T-helper 22 cell (primary cell): ENCODE measurements at regions not wholly inside any gene's neighbourhood (a gene's known extent, or its start where the extent isn't known, plus 50 kb on each side); places are given as distances from the start of the nearest gene placed in this dataset.

ENCODE experiments used
- DNase-seq: peaks from one replicate; pipeline ENCODE4 v3.0.0-alpha.2; 2020; ENCODE audit warnings: low read depth

DNA sequence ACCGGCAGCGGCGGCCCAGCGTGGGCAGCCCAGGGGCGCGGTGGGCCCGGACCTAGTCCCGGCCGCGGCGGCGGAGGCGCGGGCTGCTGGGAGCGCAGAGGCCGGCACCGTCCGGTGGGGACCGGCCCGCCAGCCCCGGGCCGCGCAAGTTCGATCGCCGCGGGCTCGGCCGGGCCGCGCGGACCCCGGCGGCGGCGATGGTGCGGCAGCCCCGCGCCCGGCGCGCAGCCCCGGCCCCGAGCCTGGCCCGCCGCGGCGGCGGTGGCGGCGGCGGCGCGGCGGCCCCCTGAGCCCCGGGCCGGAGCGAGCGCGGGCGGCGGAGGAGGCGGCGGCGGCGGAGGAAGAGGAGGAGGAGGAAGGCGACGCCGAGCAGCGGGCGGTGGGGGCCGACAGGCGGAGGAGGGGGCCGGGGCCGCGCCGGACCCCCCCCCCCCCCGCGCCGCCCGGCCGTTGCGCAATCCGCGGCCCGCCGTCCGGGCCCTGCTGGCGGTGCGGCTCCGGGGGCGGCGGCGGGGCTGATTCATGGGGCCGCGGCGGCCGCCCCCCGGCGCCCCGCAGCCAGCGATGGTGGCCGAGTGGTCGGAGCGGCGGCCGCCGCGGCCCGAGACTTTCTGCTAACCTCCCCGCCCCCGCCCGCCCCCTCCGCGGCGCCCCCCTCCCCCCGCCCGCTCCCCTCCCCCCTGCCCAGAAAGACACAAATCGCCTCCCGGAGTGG is 1251.9 kb downstream of the BRD1 start:
- DNase-seq, result no peak

DNA sequence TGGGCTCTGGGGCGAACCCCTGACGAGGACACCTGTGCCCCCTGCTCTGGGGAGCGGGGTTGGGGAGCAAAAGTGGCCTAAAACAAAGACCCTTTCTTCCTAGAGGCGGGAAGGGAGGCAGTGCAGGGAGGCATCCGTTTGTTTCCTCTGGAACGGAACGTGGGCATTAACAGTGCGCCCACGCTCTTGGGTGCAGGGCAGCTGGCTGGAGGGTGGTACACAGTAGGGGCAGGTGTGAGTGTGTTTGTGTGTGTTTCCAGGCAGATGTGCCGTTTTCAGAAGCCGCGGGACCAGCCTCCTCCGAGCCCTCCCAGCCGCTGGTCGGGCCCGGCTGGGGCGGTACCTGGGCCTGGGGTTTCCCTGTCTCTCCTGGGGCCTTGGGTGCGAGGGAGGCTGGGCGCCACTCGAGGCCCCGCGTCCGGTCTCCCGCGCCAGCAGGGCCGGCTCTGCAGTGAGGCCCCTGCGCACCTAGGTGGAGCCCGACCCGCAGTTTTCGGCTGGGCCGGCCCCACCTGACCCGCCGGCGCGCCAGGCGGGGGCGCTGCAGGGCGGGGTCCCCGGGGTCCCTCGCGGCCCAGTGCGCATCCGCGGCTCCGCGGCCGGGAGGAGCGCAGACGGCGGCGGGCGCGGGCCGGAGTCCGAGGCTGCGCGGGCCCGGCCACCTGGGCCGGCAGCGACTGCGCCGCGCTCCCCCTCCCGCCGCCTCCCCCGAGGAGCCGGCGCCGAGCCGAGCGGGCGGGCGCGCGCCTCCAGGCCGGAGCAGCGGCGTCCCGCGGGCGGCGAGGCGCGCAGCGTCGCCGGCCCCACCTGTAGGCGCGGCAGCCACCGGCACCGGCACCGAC is 1252.7 kb downstream of the BRD1 start:
- DNase-seq, result no peak

DNA sequence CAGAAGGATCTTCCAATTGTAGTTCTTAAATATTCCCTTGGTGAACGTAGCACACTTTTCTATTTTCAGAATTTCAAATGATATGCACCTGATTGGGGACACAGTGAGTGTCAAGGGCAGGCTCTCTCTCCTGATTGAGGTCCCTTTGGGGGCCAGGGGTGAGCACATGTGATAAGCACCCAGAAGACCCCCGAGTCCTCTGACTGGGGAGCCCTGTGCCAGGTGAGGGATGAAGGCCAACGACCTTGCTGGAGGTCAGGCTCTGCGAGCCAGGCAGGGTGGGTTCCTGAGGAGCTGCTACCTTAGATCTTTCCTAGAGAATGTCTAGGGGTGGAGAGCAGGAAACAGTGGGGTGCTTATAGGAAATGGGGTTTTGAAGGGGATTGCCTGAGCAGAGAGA is 1253.9 kb downstream of the BRD1 start:
- no peak for DNase-seq

DNA sequence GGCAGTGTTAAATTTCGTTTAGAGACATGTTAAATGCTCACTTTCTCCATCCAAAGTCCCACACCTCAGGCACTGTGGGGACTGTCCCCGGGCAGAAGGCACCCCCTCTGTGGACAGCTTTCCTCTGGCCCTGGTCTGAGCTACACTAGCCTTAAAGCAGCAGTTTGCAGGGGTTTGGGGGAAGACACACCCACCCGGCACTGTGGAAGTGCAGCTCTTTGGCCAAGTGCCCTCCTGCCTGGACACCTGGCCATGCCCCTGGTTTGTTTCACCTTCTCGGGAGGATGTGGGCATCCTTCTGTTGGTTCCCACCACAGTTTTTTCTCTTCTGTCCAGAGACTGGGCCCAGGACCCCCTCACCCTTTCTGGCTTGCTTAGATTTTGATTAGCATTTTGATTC is 1254.7 kb downstream of the BRD1 start:
- DNase-seq, result no peak

DNA sequence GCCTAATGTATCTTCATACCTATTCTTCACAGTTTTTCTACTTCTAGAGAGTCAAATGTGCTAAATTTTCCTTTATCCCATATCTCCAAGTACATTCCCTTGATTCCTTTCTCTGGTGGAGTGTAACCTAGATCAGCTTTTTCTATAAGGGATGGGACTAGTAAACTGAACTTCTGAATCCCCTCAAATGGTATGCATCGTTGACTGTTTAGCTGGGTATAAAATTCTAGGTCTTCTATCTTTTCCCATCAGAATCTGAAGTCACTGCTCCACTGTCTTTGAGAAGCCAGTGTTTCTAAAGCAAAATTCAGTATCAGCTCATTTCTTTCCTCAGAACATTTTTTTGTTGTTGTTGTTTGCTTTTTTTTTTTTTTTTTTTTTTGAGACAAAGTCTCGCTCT is 1256.8 kb downstream of the BRD1 start:
- no peak for DNase-seq

DNA sequence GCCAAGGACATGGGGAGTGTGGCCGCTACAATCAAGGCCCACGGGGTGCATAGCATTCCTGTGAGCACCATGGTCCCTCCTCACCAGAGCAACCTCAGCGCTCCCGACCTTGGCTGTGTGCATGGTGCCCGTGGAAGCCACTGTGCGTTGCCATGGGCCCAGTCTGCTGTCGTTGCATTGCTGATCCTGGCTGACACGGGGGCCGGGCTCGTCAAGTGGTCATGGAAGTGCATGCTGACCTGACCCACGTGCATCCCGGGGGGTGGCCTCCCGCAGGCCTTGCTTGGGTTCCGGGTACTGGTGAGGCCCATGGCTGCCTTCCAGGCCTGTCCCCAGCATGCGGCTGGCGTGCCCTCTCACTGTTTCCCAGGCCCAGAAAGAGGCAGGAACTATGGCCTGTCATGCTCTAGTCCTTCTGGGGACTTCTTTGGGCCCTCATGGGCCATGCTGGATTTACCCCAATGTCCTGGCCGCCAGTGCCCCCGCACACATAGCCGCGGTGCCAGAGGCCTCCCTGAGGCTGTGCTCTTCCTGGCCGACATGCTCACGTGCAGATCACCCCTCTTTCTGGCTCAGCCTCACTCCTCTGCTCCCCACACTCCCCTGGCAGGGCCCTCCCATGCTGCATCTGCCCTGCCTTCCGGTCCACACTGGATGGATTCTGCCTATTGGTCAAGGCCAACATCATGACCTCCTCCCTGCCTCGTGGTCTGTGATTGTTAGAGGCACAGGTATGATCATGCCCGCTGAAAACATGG is 1258.0 kb downstream of the BRD1 start:
- DNase-seq, result no peak

DNA sequence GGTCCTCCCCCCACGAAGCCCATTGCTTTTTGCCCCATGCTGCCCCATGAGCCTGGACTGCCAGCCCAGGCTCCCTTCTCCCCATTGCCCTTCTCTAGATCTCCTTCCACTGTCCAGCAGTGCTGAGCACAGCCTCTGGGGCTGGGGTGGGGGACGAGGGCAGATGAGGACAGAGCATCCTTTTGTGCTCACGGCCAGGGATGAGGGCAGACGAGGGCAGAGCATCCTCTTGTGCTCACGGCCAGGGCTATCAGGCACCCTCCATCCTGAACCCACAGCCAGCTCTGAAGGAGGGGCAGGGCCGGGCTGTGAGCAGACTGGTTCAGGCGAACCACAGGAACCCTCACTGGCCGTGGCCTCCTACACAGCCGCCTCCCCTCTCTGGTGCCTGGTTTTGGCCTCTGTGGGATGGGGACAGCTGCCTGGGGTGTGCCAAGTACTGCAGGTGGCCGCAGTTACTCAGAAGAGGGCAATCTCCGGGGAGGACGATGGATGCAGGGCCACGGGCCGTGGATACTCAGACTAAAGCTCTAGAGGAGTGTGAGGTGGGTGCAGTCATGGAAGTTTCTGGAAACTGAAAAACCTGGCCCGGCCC is 1258.8 kb downstream of the BRD1 start:
- DNase-seq, result no peak

DNA sequence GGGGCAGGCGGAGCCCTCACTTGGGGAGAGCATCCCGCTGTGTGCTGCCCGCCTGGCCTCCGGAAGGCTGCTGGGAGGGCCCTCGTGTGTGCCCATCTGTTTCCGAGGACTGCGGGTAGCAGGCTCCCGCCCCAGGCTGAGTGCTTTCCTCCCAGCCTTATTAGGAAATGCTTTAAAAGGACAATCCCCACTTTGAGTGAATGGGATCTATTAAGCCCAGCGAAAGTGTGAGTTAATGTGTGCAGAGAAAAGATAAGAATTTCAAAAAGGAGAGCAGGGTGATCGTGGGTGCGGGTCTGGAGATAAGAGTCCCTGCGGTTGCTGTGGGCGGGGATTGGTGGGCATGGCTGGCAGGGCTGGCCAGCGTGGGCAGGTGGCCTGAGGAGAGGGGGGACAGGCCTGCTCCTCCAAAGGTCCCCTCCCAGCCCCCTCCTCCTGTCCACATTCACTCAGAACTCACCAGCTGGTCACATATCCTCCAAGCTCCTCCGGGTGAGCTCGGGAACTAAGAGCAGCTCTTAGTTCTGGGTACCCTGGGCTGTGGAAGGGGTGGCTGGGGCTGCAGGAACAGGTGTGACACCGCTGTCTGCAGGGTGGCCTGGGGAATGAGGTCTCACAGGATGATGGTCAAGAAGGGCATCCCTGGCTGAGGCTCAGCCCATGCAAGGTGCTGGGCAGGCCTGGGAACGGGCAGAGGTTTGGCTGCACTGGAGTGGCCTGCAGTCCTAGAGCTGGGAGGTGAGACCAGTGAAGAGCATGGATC is 1260.3 kb downstream of the BRD1 start:
- DNase-seq, result no peak

DNA sequence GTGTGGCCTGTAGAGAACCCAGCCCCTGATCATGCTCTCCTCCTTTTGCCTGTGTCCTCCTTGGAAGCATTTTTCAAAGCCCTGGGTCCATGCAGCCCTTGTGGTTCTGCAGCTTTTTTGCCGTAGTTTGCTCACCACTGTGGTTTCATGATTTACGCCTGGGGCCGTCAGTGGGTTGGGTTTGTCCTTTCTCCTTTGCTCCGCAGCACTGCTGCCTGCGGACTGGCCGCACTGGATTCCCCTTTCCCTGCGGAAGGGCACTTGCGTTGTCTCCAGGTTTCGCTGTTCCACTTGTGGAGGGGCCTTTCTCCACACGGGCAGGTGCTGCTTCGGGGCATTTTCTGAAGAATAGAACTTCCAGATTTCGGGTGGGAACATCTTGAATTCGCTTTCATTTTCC is 1260.9 kb downstream of the BRD1 start:
- no peak for DNase-seq

DNA sequence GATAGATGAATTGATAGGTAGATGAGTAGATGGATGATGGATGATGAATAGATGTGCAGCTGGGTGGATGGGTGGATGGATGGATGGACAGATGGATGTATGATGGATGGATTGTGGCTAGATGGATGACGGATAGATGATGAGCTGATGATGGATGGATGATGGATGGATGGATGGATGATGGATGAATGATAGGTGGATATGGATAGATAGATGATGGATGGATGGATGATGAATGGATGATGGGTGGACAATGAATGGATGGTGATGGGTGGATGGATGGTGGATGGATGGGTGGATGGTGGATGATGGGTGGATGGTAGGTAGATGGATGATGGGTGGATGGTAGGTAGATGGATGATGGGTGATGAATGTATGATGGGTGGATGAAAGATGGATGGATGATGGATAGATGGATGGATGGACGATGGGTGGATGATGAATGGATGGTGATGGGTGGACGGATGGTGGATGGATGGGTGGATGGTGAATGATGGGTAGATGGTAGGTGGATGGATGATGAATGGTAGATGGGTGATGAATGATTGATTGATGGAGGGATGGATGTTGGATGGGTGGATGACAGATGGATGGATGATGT is 1261.7 kb downstream of the BRD1 start:
- no peak for DNase-seq

DNA sequence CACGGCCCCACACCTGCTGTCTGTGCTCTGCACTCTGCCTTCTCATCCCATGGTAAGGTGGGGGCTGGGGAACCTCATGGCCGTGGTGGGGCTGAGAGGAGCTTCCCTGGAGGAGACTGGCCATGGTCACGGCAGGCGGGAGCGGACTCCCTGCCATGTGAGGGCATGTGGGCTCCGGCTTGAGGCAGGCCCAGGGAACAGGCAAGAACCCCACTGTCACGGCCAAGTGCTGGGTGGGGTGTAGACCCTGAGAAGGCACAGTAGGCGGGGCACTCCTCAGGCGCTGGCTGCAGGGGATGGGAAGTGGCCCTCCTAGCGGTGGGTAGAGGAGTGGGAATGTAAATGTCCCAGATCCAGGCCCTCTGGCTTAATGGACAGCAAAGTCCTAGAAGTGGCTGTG is 1262.7 kb downstream of the BRD1 start:
- DNase-seq, result no peak

DNA sequence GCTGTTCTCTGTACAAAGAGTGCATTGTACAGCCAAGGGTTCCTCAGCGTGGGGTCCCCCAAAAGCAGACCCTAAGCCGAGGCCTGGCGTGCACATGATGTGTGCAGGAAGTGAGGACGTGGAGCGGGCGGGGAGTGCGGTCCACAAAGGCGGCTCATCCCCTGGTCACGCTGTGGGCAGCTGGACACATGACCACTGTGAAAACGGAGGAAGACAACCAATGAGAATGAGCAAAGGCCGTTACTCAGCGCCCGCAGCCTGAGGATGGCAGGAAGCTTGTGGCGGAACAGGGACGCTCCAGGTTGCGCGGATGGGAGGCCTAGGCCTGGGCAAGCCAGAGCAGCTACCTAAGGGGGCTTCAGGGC is 1263.7 kb downstream of the BRD1 start:
- DNase-seq, result no peak

DNA sequence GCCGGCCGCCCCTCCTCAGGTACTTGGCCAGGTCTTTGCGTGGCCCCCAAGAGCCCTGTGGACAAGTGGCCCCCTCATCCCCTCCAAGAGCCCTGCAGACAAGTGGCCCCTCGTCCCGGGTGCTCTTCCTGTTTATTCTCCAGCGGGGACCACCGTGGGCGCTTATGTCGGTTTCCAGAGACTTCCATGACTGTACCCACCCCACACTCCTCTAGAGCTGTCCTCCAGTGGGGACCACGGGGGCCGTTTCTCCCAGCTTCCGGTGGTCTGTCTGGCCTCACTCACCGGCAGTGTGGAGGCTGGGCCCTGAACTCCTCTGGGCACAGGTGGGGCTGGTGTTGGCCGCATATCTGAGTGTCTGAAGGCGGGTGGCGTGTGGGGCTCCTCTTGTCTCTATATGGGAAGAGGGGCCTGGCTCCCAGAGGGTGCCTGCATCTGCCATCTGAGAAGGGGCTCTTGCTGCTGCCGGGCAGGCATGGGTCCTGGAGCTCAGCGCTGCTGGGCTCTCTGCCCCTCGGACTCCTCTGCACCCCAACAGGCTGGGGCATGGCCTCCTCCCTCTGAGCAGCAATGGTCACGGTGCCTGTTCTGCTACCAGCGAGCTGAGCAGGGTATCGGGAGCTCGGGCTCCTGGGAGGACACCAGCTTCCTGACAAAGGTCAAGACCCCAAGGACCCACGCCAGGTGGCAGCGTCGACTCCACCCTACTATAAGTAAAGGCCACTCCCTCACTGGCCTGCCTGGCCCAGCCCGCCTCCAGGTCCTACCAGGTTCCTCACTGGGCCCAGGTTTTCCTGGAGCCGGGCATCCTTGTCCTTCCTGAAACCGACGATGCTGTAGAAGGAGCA is 1264.3 kb downstream of the BRD1 start:
- no peak for DNase-seq

DNA sequence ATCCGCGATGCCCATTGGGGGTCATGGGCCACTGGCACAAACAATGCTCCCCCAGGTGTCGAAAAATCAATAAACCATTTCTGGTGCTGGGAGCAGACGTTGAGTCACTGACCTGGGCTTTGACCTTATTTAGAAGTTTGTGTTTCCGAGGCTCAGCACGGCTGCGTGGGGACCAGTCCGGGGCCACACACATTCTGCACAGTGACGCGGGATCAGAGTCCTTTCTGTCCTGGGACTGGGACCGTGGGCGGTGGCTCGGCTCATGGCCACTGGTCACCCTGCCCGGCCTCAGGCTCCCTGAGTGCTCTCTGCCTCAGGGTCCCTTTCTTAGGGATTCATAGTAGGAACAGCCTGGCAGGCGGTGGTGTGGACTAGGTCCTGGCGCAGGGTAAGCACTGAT is 1266.0 kb downstream of the BRD1 start:
- DNase-seq, result no peak

DNA sequence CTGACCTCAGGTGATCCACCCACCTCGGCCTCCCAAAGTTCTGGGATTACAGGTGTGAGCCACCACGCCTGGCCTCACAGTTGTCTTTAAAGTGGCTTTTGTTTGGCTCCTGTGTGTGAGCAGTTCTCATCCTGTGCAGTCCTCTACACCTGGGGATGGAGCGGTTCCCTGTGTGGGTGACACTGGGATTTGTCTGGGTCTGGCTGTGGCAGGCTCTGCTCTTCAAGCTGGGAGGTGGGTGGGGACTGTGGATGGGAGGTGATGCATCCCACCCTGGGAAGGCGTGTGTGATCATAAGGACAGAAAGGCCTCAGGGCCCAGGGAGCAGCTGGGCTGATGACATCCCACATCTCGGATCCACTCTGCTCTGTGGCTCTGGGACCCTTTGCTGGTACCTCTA is 1266.8 kb downstream of the BRD1 start:
- DNase-seq, result no peak

DNA sequence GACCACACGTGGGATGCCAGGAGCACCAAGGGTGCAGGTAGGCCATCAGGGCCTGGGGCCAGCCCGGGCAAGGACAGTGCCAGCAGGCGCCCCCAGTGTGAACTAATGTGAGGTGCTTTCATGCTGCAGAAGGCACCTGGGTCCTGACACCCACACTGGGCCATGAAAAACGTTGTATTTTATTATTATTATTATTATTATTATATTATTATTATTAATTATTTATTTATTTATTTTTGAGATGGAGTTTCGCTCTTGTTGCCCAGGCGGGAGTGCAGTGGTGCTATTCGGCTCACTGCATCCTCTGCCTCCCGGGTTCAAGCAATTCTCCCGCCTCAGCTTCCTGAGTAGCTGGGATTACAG is 1267.3 kb downstream of the BRD1 start:
- DNase-seq, result no peak

DNA sequence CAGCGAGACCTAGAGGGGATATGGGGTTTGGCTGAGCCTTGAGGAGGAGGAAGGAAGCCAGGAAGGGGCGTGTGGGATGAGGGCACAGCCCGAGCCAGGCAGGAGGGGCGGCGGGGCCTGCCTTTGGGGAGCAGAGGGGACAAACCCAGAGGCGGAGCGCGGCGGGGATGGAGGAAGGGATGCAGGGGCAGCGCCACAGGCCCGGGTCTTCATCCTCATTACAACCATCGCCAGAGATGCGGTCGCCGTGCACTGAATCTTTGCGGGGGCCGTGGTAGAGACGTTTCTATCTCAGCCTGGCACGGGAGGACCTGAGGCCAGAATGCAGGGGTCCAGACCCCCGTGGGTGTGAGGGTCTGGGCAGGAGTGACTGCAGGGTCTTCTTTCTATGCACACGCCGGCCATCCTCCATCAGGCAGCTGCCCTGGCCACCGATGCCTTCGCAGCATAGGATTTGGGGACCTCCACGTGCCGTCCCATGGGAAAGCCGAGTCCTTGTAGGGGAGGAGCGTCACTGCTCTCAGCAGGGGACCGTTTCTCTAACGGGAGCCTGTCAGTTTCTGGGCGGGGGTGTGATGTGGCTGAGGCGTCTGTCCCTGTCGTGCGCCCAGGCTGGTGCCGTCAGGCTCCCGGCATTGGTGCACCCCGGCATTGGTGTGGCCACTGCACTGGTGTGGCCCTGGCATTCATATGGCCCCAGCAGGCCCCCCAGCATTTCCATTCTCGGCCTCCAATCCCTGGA is 1267.9 kb downstream of the BRD1 start:
- DNase-seq, result no peak

DNA sequence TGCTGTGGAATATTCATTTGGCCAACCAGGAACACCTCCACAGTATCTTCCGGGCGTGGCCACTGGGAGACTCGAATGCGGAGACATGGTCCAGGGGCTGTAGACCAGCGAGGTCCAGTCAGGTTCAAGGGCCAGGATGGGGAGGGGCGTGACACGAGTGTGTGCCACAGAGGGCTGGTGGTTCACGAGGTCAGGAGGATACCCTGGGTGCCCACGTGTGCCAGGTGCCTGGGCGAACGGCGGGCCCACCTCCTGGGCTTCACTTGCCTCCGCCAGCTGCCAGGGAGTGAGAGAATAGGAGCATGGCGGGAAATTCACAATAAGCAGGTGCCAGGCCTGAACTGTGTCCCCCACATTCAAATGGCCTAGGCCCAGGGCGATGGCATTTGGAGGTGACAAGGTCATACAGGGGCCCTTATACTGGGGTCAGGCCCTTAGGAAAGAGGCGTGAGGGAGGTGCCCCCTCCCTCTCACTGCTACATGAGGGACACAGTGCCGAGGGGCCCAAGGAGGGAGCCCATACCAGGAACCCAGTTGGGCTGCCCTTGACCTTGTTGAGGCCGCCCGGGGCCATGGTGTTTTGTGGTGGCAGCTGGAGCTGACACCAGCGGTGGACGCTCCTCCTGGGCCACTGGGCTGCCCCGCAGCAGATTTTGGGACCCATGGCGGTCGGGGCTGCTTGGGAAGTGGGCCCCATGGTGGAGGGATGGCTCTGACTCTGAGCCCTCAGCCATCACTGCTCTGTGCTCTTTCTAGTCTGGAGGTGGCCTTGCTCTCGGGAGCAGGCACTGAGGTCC is 1268.9 kb downstream of the BRD1 start:
- DNase-seq, result no peak

DNA sequence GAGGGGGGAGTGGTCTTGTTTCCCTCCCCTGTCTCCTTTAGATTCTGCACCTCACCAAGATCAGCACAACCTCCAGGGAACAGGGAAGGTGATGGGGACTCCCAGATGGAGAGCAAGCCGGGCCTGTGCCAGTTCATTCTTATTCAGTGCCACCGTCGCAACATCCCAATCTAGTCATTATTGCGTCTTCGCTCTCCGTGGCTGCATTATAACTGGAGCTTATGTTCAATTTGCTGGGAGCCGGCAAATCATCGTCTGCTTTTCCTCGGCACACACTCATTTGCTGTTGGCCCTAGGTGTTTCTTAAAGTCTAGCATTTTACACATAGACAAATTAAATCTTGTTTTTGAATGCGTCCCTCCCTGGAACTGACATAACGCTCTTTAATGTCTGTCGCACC is 1269.7 kb downstream of the BRD1 start:
- DNase-seq, result no peak
